ENCODE measurements at regions not wholly inside any gene's neighbourhood (a gene's known extent, or its start where the extent isn't known, plus 50 kb on each side); places are given as distances from the start of the nearest gene placed in this dataset.
"Not testable (repeated sequence)": the region's sequence is repeated elsewhere in the genome, so short reads cannot be mapped to it uniquely, and the experiment has no call there.

DNA sequence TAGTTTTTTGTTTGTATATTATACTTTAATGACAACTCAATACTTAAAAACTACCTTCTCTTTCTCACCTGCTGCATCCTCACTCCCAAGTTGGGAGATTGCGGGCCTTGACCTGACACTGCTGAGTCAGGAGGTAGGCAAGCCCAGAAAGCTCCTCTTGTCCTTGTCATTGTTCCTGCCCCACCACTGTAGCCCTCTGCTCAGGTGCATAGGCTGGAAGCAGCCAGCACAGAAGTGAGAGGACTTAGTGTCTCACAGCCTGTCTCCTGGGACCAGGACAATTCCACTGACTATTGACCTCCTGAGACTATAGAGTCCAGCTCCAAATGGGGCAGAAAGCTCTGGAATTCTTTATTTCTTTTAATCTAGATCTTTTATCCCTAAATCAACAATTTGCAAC lies 123.5 kb upstream of the NDP start:
- no peak for DNase-seq (ENCODE audit: low read depth, low spot score)
- H3K27ac ChIP-seq = no peak overlapping the region

DNA sequence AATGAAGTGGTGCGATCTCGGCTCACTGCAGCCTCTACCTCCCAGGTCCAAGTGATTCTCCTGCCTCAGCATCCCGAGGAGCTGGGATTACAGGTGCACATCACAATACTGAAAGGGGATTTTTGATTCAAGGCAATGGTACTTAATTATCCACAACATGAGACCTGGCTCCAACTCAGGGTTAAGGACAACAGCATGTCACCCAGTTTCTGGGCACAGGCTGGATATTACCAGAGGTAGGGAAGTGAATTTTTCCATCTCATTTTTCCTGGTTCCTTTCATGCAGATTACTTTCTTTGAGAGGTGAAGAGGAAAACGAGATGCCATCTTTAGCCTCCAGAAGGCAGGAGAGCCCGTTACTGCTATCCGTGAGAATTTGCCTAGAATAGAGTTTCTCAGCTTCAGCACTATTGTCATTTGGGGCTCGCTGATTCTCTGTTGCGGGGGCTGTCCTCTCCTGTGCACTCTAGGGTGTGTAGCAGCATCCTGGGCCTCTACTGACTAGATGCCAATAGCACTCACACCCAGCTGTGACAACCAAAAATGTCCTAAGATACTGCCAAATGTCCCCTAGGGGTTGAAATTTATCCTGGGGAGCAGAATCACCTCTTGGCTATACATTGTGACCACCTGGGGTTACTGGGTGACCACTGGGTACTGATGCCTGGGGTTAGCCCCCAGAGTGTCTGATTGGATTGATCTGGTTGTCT lies 121.8 kb upstream of the NDP start:
- no peak for DNase-seq (ENCODE audit: low read depth, low spot score)
- H3K27ac ChIP-seq = no peak overlapping the region

DNA sequence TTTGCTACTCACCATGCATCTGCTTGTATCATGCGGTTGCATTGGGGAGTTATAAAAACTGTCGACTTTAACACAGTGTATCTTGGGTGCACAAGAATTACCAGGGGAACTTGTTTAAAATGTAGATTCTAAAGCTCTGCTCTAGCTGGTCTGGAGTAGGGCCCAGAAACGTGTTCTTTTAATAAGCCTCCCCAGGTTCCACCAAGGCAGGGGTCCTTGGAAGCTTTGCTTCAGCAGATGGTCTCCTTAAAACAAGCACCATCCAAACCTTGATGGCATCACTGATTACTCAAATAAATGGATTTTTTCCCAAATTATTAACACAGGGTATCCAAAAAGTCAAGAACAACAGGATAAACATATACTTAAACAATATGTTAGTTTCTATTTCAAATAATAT lies 120.2 kb upstream of the NDP start:
- DNase-seq (ENCODE audit: low read depth, low spot score) = no peak
- no peak overlapping the region for H3K27ac ChIP-seq

DNA sequence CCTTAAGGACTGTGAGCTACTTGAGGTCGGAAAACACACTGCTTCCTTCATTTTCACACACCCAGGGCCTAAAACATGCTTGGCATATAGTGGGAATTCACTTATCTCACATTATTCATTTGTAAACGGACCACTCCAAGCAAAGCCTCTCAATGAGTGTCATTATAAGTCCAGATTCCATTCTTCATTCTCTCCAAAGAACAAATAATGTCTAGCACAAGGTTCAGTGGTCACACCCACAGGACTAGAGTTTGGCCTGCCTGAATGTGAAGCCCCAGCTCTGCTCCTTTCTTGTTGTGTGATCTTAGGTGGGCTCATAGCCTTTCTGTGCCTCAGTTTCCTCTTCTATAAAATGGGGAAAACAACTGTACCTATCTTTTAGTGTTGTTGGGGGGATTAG lies 119.6 kb upstream of the NDP start:
- no peak overlapping the region for H3K27ac ChIP-seq
- no peak for DNase-seq (ENCODE audit: low read depth, low spot score)

- DNase-seq (ENCODE audit: low read depth, low spot score) = no peak
- H3K27ac ChIP-seq = no peak overlapping the region
Observed at GRCh38 chrX:44088510-44089144, 115.4 kb upstream of the NDP start.

- DNase-seq (ENCODE audit: low read depth, low spot score) = no peak
- no peak overlapping the region for H3K27ac ChIP-seq
Observed at GRCh38 chrX:44085209-44085608, 112.0 kb upstream of the NDP start.

GRCh38 chrX:44082829-44083228 lies 109.6 kb upstream of the NDP start:
- DNase-seq (ENCODE audit: low read depth, low spot score) = no peak
- H3K27ac ChIP-seq = no peak overlapping the region

GRCh38 chrX:44080083-44080482 lies 106.9 kb upstream of the NDP start:
- no peak overlapping the region for H3K27ac ChIP-seq
- DNase-seq (ENCODE audit: low read depth, low spot score) = no peak

- peak overlapping the region; percentile 25 for H3K27ac ChIP-seq
- DNase-seq (ENCODE audit: low read depth, low spot score) = no peak
Observed at GRCh38 chrX:44072631-44073030, 99.4 kb upstream of the NDP start.

DNA sequence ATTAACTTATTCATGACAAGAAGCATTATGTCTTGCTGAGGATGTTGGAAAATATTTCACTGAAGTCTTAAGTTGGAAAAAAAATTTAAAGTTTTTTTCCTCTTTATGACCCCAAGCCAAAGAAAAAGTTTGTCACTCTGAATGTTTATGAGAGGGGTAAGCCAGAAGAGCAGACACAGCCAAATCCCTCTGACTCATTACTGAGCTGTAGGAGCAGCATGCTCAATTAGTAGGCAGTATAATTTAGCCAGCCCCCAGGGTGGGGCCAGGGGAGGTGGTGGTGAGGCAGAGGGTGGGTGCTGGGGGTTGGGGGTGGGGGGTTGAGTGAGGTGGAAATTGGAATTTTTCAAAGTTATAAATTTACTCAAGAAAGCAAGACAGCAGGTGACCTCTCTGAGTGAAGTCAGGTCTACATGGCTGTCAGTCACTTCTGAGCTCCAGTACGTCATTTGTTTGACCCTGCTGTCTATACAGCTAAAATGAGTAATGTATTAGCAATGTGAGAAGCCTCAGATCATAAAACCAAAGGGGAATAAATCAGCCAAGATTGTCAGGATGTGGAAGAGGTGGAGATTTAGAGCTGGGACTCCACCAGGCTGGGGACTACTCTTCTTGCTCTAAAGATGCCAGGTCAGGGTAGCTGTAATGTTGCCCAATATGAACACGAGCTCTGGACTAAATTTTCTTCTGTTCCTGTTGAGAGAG lies 98.8 kb upstream of the NDP start:
- H3K27ac ChIP-seq = peak overlapping the region; percentile 25
- DNase-seq (ENCODE audit: low read depth, low spot score) = no peak

GRCh38 chrX:44071070-44071645 lies 98.0 kb upstream of the NDP start:
- DNase-seq (ENCODE audit: low read depth, low spot score) = no peak
- H3K27ac ChIP-seq = no peak overlapping the region

DNA sequence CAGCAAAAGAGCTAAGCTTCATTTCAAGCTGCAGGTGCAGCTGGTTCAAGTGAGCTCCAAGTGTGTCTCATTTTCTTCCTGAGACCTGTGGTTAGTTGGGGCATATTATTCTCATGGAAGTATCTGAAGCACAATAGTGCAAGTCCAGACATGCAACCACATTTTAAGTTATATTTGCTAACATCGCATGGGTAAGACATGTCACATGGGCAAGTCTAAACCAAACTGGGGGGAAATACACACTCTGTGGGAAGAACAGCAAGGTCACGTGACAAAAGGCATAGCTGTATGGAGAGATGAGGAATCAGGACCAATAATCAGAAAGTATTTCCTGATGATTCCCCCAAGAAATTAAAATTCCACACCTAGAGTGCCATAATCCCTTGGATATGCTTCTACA lies 94.9 kb upstream of the NDP start:
- DNase-seq (ENCODE audit: low read depth, low spot score) = peak; percentile 53
- no peak overlapping the region for H3K27ac ChIP-seq

DNA sequence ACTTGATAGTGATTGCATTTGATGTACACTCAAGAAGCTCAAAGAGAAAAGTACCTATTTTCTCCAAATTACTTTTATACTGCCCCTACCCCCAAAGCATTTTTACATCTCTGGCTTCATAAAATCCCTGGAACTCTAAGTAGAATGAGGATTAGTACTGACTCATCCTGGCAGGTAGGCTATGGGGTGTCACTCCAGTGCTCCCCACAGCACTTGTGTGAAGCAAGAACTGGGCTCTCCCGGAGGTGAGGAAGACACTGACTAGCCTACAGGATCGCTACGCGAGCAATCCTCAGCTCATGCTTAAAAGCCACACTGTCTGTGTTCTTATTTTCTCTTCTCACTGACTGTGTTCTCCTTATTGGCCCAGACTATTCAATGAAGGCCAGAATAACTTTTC lies 90.4 kb upstream of the NDP start:
- no peak overlapping the region for H3K27ac ChIP-seq
- DNase-seq (ENCODE audit: low read depth, low spot score) = no peak

- no peak for DNase-seq (ENCODE audit: low read depth, low spot score)
- H3K27ac ChIP-seq = no peak overlapping the region
Observed at GRCh38 chrX:44062840-44063239, 89.7 kb upstream of the NDP start.

- H3K27ac ChIP-seq = no peak overlapping the region
- no peak for DNase-seq (ENCODE audit: low read depth, low spot score)
Observed at GRCh38 chrX:44061968-44062614, 88.9 kb upstream of the NDP start.

DNA sequence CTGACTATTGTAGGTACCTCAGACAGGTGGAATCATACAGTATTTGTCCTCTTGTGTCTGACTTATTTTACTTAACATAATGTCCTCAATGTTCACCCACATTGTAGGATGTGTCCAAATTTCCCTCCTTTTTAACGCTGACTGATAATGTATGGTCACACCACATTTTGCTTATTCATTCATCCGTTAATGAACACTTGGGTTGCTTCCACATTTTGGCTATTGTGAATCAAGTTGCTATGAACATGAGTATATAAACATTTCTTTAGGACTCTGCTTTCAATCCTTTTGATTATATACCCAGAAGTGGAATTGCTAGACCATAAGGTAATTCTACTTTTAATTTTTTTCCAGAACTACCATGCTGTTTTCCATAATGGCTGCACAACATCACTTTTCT lies 87.0 kb upstream of the NDP start:
- H3K27ac ChIP-seq = no peak overlapping the region
- DNase-seq (ENCODE audit: low read depth, low spot score) = no peak

DNA sequence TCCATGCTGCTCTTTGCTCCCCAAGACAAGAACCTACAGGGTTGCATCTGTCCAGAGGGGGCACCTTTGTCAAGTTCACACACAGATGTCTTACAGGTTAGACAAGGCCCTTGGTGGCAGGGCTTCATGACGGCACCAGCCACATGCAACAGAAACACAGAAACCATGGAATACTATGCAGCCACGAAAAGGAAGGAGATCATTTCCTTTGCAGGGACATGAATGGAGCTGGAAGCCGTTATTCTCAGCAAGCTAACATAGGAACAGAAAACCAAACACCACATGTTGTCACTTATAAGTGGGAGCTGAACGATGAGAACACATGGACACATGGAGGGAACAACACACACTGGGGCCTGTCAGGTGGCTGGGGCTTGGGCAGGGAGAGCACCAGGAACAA lies 85.1 kb upstream of the NDP start:
- H3K27ac ChIP-seq = no peak overlapping the region
- no peak for DNase-seq (ENCODE audit: low read depth, low spot score)

- no peak overlapping the region for H3K27ac ChIP-seq
- no peak for DNase-seq (ENCODE audit: low read depth, low spot score)
Observed at GRCh38 chrX:44055638-44056037, 82.4 kb upstream of the NDP start.

- no peak overlapping the region for H3K27ac ChIP-seq
- no peak for DNase-seq (ENCODE audit: low read depth, low spot score)
Observed at GRCh38 chrX:44054863-44055601, 81.8 kb upstream of the NDP start.

GRCh38 chrX:44045106-44045505 lies 71.9 kb upstream of the NDP start:
- not testable (repeated sequence) for DNase-seq (ENCODE audit: low read depth, low spot score); H3K27ac ChIP-seq

Data from epithelial cell of prostate (primary cell).